GM12873 (cell line): ENCODE measurements at regions not wholly inside any gene's neighbourhood (a gene's known extent, or its start where the extent isn't known, plus 50 kb on each side); places are given as distances from the start of the nearest gene placed in this dataset.

Source experiments
- CTCF ChIP-seq: IDR thresholded peaks from 2 replicates; pipeline ENCODE4 v1.5.1; 2012; ENCODE audit warnings: low read depth, mild to moderate bottlenecking, moderate library complexity, low read length, control low read depth; ENCODE audit not compliant: insufficient read depth; ENCODE audit errors: missing control alignments

- TF ChIP-seq CTCF = no peak
Observed at GRCh38 chr10:130623680-130624267, 487.6 kb downstream of the GLRX3 start.

- TF ChIP-seq CTCF = no peak
Observed at GRCh38 chr10:130627346-130628045, 491.3 kb downstream of the GLRX3 start.

GRCh38 chr10:130630135-130630534 lies 493.9 kb downstream of the GLRX3 start:
- no peak for TF ChIP-seq CTCF

GRCh38 chr10:130631142-130632096 lies 495.2 kb downstream of the GLRX3 start:
- no peak for TF ChIP-seq CTCF

GRCh38 chr10:130634816-130635215 lies 498.6 kb downstream of the GLRX3 start:
- no peak for TF ChIP-seq CTCF

- TF ChIP-seq CTCF = no peak
Observed at GRCh38 chr10:130635528-130635927, 499.3 kb downstream of the GLRX3 start.
